ENCODE measurements at regions not wholly inside any gene's neighbourhood (a gene's known extent, or its start where the extent isn't known, plus 50 kb on each side); places are given as distances from the start of the nearest gene placed in this dataset.

DNA sequence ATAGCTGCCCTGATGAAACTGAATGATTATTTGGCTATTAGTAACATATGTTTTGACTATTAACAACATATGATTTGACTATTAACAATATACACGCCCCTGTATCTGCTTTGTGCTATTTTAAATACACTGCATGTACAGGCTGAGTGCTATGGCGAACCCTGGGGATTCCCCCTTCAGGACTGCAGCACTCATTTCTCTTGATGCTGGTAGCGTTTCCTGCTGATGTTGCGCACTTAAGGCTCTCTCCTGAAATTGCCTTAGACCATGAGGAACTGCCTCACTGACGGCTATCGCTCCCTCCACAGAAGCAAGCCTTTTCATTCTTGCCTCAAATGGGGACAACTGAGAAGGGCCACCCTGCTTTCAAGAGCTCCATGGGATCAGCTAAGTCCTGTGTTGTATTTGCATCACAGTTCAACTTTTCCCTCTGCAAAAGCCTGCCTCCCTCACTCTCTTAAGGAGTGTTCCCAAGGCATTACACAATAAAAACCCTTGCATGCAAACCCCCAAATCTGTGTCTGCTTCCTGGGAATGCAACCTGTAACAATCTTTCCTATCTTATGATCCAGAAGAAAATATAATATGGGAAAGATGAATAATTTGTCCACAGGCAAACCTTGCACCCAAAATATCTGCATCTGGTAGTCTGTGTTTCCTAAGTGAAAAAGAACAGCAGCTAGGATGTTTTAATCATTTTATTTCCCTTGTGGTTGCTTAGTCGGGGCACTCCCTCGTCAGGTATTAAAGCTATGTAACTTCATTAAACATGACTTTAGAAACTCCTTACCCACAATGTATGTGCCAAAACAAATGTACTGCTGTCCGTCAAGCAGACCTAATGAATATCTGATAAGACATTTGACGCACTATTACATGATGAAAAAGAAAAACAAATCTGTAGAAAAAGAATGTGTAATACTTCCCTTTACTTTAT, 456.4 kb downstream of the COL12A1 start:
- Histone ChIP-seq H3K27me3 (ENCODE audit: insufficient read depth, low read length, poor library complexity) (no peaks in the 10 kb centered on the region), H3K4me2 (ENCODE audit: insufficient read depth, low read length) (no peak overlapping the region), H4K20me1 (ENCODE audit: insufficient read depth, low read length) (no peaks in the 10 kb centered on the region), H3K9me3 (ENCODE audit: insufficient read depth, low read length, severe bottlenecking) (no peaks in the 10 kb centered on the region), H2AFZ (ENCODE audit: low read depth, low read length) (no peak overlapping the region), H3K4me3 (ENCODE audit: low read depth in 1 of 2, low read length in 2 of 2) (no peak overlapping the region), H3K36me3 (ENCODE audit: insufficient read depth, low read length) (no peaks in the 10 kb centered on the region), H3K4me1 (ENCODE audit: insufficient read depth, low read length) (no peaks in the 10 kb centered on the region), H3K27ac (ENCODE audit: low read length) (no peak overlapping the region), H3K9ac (ENCODE audit: low read depth, low read length) (no peak overlapping the region), H3K79me2 (ENCODE audit: insufficient read depth, low read length) (no peaks in the 10 kb centered on the region)
- ATAC-seq (ENCODE audit: insufficient read depth, low read depth), result no peak
- no peak for TF ChIP-seq EZH2 (IDR thresholded peaks at IDR 0.05; ENCODE audit: borderline replicate concordance, low read depth, low read length, severe bottlenecking)
- TF ChIP-seq, protein P1, sequence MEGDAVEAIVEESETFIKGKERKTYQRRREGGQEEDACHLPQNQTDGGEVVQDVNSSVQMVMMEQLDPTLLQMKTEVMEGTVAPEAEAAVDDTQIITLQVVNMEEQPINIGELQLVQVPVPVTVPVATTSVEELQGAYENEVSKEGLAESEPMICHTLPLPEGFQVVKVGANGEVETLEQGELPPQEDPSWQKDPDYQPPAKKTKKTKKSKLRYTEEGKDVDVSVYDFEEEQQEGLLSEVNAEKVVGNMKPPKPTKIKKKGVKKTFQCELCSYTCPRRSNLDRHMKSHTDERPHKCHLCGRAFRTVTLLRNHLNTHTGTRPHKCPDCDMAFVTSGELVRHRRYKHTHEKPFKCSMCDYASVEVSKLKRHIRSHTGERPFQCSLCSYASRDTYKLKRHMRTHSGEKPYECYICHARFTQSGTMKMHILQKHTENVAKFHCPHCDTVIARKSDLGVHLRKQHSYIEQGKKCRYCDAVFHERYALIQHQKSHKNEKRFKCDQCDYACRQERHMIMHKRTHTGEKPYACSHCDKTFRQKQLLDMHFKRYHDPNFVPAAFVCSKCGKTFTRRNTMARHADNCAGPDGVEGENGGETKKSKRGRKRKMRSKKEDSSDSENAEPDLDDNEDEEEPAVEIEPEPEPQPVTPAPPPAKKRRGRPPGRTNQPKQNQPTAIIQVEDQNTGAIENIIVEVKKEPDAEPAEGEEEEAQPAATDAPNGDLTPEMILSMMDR (IDR thresholded peaks at IDR 0.05; ENCODE audit: borderline replicate concordance, extremely low read depth, low read length, poor library complexity, severe bottlenecking), result no peak
- no peak for DNase-seq

DNA sequence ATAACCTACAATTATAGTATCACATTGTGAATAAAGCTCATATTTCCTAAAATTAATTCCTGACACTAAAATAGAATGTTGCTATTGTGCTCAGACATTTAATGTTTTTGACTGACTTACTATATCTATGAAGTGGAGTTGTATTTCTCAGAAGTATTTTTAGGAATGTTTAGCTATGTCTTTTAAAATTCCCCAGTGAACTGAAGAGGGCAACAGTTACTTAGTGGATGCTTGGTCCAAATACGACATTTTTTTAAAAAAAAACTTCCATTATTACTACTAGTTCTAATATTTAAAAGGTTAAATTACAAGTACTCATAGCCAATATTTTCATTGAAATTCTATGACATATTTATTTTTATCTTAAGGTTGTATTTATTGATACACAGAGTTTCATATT, 460.2 kb downstream of the COL12A1 start:
- Histone ChIP-seq H3K9me3 (ENCODE audit: insufficient read depth, low read length, severe bottlenecking) (no peaks in the 10 kb centered on the region), H3K9ac (ENCODE audit: low read depth, low read length) (no peak overlapping the region), H3K36me3 (ENCODE audit: insufficient read depth, low read length) (no peaks in the 10 kb centered on the region), H3K4me2 (ENCODE audit: insufficient read depth, low read length) (no peak overlapping the region), H3K4me3 (ENCODE audit: low read depth in 1 of 2, low read length in 2 of 2) (no peak overlapping the region), H2AFZ (ENCODE audit: low read depth, low read length) (no peak overlapping the region), H3K79me2 (ENCODE audit: insufficient read depth, low read length) (no peaks in the 10 kb centered on the region), H4K20me1 (ENCODE audit: insufficient read depth, low read length) (no peaks in the 10 kb centered on the region), H3K27ac (ENCODE audit: low read length) (no peak overlapping the region), H3K4me1 (ENCODE audit: insufficient read depth, low read length) (no peaks in the 10 kb centered on the region), H3K27me3 (ENCODE audit: insufficient read depth, low read length, poor library complexity) (no peaks in the 10 kb centered on the region)
- ATAC-seq (ENCODE audit: insufficient read depth, low read depth) (no peak), DNase-seq (no peak)
- TF ChIP-seq EZH2 (IDR thresholded peaks at IDR 0.05; ENCODE audit: borderline replicate concordance, low read depth, low read length, severe bottlenecking), result no peak
- TF ChIP-seq, protein P1 (IDR thresholded peaks at IDR 0.05; ENCODE audit: borderline replicate concordance, extremely low read depth, low read length, poor library complexity, severe bottlenecking), result no peak

DNA sequence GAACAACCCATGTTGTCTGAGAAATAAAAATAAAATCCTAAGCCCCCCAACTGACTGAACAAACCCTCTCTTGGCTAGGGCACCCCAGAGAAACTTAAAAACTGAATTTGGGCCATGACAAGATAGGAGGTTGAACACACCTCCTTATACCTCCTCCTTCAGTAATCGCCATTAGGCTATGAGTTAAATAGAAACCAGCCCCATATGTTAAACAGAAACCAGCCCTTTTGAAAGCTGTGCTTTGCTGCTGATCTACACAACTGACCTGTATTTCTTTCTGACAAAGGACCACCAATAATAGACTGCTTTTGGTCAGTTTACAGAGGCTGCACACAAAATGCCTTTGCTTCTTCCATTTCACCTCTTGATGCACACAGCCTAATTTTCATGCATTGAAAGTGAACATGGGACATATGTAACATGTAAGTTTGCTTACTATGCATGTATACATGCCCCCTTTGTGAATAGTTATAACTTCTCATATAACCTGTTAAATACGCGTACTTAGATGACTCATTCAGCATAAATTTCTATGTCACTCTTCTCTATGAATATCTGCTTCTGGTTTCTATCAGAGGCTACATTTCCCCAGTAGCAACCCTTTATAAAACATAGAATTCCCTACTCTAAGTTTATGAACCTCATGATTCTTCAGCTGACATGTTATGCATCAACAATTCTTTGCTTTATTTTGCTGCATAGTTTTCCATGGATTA, 462.9 kb downstream of the COL12A1 start:
- no peaks in the 10 kb centered on the region for H3K4me1 ChIP-seq (ENCODE audit: insufficient read depth, low read length)
- no peaks in the 10 kb centered on the region for H3K9me3 ChIP-seq (ENCODE audit: insufficient read depth, low read length, severe bottlenecking)
- H3K27ac ChIP-seq (ENCODE audit: low read length), result no peak overlapping the region
- H4K20me1 ChIP-seq (ENCODE audit: insufficient read depth, low read length), result no peaks in the 10 kb centered on the region
- DNase-seq (no peak), ATAC-seq (ENCODE audit: insufficient read depth, low read depth) (no peak)
- TF ChIP-seq, protein P1 (IDR thresholded peaks at IDR 0.05; ENCODE audit: borderline replicate concordance, extremely low read depth, low read length, poor library complexity, severe bottlenecking), result no peak
- no peak for TF ChIP-seq EZH2 (IDR thresholded peaks at IDR 0.05; ENCODE audit: borderline replicate concordance, low read depth, low read length, severe bottlenecking)
- H3K36me3 ChIP-seq (ENCODE audit: insufficient read depth, low read length), result no peaks in the 10 kb centered on the region
- H3K79me2 ChIP-seq (ENCODE audit: insufficient read depth, low read length), result no peaks in the 10 kb centered on the region
- no peak overlapping the region for H3K4me3 ChIP-seq (ENCODE audit: low read depth in 1 of 2, low read length in 2 of 2)
- no peaks in the 10 kb centered on the region for H3K27me3 ChIP-seq (ENCODE audit: insufficient read depth, low read length, poor library complexity)
- no peak overlapping the region for H3K4me2 ChIP-seq (ENCODE audit: insufficient read depth, low read length)
- H2AFZ ChIP-seq (ENCODE audit: low read depth, low read length), result no peak overlapping the region
- H3K9ac ChIP-seq (ENCODE audit: low read depth, low read length), result no peak overlapping the region
